Panc1 (cell line): ENCODE measurements at regions not wholly inside any gene's neighbourhood (a gene's known extent, or its start where the extent isn't known, plus 50 kb on each side); places are given as distances from the start of the nearest gene placed in this dataset.
"Not testable (repeated sequence)": the region's sequence is repeated elsewhere in the genome, so short reads cannot be mapped to it uniquely, and the experiment has no call there.

Source experiments
- SIN3A ChIP-seq: IDR thresholded peaks from 2 replicates; pipeline ENCODE4 v1.6.1; 2012; ENCODE audit warnings: low read depth, mild to moderate bottlenecking, low read length, moderate library complexity, borderline replicate concordance; ENCODE audit not compliant: insufficient read depth
- TF ChIP-seq, protein P1 (sequence below): fragments of 450-650 bp; IDR thresholded peaks from 2 replicates; pipeline ENCODE4 v1.5.1; 2017; ENCODE audit warnings: mild to moderate bottlenecking

DNA sequence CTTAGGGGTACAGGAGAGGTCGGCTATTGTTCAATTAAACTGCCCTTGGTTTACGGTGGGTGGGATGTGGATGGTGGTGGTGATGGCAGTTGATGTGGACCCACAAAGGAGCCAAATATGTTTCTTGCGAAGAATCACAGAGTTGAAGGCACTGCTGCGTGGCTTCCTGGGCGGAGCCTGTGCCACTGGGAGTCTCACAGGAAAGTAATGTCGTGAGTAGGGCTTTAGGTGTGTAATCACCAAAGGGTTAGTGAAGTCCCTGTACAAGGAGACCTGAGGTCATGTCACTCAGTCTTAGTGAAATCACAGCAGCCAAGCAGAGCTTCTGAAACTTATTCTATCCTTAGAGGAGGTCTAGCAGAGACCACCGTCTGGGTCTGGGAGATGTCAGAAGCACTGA, 215.3 kb downstream of the ANKRD36B start:
- TF ChIP-seq, protein P1, sequence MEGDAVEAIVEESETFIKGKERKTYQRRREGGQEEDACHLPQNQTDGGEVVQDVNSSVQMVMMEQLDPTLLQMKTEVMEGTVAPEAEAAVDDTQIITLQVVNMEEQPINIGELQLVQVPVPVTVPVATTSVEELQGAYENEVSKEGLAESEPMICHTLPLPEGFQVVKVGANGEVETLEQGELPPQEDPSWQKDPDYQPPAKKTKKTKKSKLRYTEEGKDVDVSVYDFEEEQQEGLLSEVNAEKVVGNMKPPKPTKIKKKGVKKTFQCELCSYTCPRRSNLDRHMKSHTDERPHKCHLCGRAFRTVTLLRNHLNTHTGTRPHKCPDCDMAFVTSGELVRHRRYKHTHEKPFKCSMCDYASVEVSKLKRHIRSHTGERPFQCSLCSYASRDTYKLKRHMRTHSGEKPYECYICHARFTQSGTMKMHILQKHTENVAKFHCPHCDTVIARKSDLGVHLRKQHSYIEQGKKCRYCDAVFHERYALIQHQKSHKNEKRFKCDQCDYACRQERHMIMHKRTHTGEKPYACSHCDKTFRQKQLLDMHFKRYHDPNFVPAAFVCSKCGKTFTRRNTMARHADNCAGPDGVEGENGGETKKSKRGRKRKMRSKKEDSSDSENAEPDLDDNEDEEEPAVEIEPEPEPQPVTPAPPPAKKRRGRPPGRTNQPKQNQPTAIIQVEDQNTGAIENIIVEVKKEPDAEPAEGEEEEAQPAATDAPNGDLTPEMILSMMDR, result not testable (repeated sequence)
- not testable (repeated sequence) for TF ChIP-seq SIN3A
